ENCODE measurements at regions not wholly inside any gene's neighbourhood (a gene's known extent, or its start where the extent isn't known, plus 50 kb on each side); places are given as distances from the start of the nearest gene placed in this dataset.

- Histone ChIP-seq H3K4me3 (ENCODE audit: low read depth in 1 of 3, low read length in 3 of 3) (no peak overlapping the region), H3K36me3 (ENCODE audit: control insufficient read depth in 4 of 4, insufficient read depth in 3 of 4, low read depth in 1 of 4, low read length in 3 of 4) (no peaks in the 10 kb centered on the region), H3K9me3 (ENCODE audit: control insufficient read depth in 4 of 4, low read length in 3 of 4) (no peaks in the 10 kb centered on the region), H3K27me3 (ENCODE audit: control insufficient read depth in 4 of 4, insufficient read depth in 4 of 4, low read length in 3 of 4) (no peaks in the 10 kb centered on the region), H3K27ac (ENCODE audit: low read depth in 1 of 2, low read length in 2 of 2) (no peak overlapping the region), H3K9ac (ENCODE audit: low read depth in 1 of 2, low read length in 2 of 2) (no peak overlapping the region), H3K4me1 (ENCODE audit: control insufficient read depth in 4 of 4, insufficient read depth in 4 of 4, low read length in 3 of 4) (no peaks in the 10 kb centered on the region)
- DNase-seq (ENCODE audit: low spot score) = no peak
- 95% methylated on average over 3 of the region's 3 CpGs for WGBS
- TF ChIP-seq TAF1 (conservative IDR thresholded peaks at IDR 0.05) = no peak
- no peak for TF ChIP-seq MAX (IDR thresholded peaks at IDR 0.05)
- no peak for TF ChIP-seq SP1 (IDR thresholded peaks at IDR 0.05)
- TF ChIP-seq ZBTB33 (IDR thresholded peaks at IDR 0.05) = no peak
- no peak for TF ChIP-seq REST (IDR thresholded peaks at IDR 0.05)
- TF ChIP-seq HNF4A (conservative IDR thresholded peaks at IDR 0.05) = no peak
- TF ChIP-seq NR2F2 (IDR thresholded peaks at IDR 0.05) = no peak
- no peak for TF ChIP-seq RXRA (IDR thresholded peaks at IDR 0.05)
- no peak for TF ChIP-seq RAD21 (IDR thresholded peaks at IDR 0.05)
Observed at GRCh38 chr6:81298751-81299150, 453.7 kb downstream of the TENT5A start.

- no peaks in the 10 kb centered on the region for H3K27me3 ChIP-seq (ENCODE audit: control insufficient read depth in 4 of 4, insufficient read depth in 4 of 4, low read length in 3 of 4)
- H3K9me3 ChIP-seq (ENCODE audit: control insufficient read depth in 4 of 4, low read length in 3 of 4) = no peaks in the 10 kb centered on the region
- no peak overlapping the region for H3K9ac ChIP-seq (ENCODE audit: low read depth in 1 of 2, low read length in 2 of 2)
- H3K4me1 ChIP-seq (ENCODE audit: control insufficient read depth in 4 of 4, insufficient read depth in 4 of 4, low read length in 3 of 4) = no peaks in the 10 kb centered on the region
- no peaks in the 10 kb centered on the region for H3K36me3 ChIP-seq (ENCODE audit: control insufficient read depth in 4 of 4, insufficient read depth in 3 of 4, low read depth in 1 of 4, low read length in 3 of 4)
- DNase-seq (ENCODE audit: low spot score) = no peak
- no peak overlapping the region for H3K27ac ChIP-seq (ENCODE audit: low read depth in 1 of 2, low read length in 2 of 2)
- H3K4me3 ChIP-seq (ENCODE audit: low read depth in 1 of 3, low read length in 3 of 3) = no peak overlapping the region
- TF ChIP-seq HNF4G (IDR thresholded peaks at IDR 0.05) (no peak), REST (IDR thresholded peaks at IDR 0.05) (no peak), SP1 (IDR thresholded peaks at IDR 0.05) (no peak), JUND (IDR thresholded peaks at IDR 0.05) (no peak), RAD21 (IDR thresholded peaks at IDR 0.05) (no peak), FOXA1 (IDR thresholded peaks at IDR 0.05) (no peak), CTCF (IDR thresholded peaks at IDR 0.05; ENCODE audit: low read depth, low read length, missing input control) (no peak), FOXA2 (IDR thresholded peaks at IDR 0.05) (no peak), HNF4A (conservative IDR thresholded peaks at IDR 0.05) (no peak), YY1 (IDR thresholded peaks at IDR 0.05) (no peak), GABPA (IDR thresholded peaks at IDR 0.05 in 1 of 2, conservative IDR thresholded peaks at IDR 0.05 in 1 of 2) (no peak), TAF1 (conservative IDR thresholded peaks at IDR 0.05) (no peak), EGR1 (IDR thresholded peaks at IDR 0.05; ENCODE audit: low read depth in 2 of 2) (no peak), NR2F2 (IDR thresholded peaks at IDR 0.05) (no peak), RXRA (IDR thresholded peaks at IDR 0.05) (no peak), ZBTB33 (IDR thresholded peaks at IDR 0.05) (no peak), ATF3 (IDR thresholded peaks at IDR 0.05) (no peak)
Observed at GRCh38 chr6:81295310-81295709, 457.2 kb downstream of the TENT5A start.
